ENCODE measurements at regions not wholly inside any gene's neighbourhood (a gene's known extent, or its start where the extent isn't known, plus 50 kb on each side); places are given as distances from the start of the nearest gene placed in this dataset.
A peak's percentile ranks its signal among the peaks of the same experiment; 100 is the strongest.

GRCh38 chr5:138632900-138633489, 57.8 kb upstream of the HSPA9 start (continued):
- TF ChIP-seq ZNF687 (IDR thresholded peaks at IDR 0.05) (no peak), USF1 (IDR thresholded peaks at IDR 0.05; ENCODE audit: borderline replicate concordance, extremely low read length, insufficient read depth, low read depth, low read length) (peak; percentile 62), YY1 (IDR thresholded peaks at IDR 0.05; ENCODE audit: low read depth, low read length) (peak; percentile 95), CBX3 (IDR thresholded peaks at IDR 0.05; ENCODE audit: borderline replicate concordance, low read depth) (no peak), NBN (IDR thresholded peaks at IDR 0.05) (no peak), CREB1 (IDR thresholded peaks at IDR 0.05; ENCODE audit: low read depth) (peak; percentile 53; the same call in 1 of the 2 replicates), RAD21 (IDR thresholded peaks at IDR 0.05; ENCODE audit: insufficient read depth, low read depth, low read length) (peak; percentile 47; the same call in 1 of the 2 replicates), NKRF (conservative IDR thresholded peaks at IDR 0.05) (no peak), NFIC (IDR thresholded peaks at IDR 0.05; ENCODE audit: low read depth, low read length) (no peak), SIX5 (IDR thresholded peaks at IDR 0.05; ENCODE audit: low read depth, low read length, severe bottlenecking) (peak; percentile 81), SMC3 (IDR thresholded peaks at IDR 0.05; ENCODE audit: borderline replicate concordance, low read length) (peak; percentile 32; the same call in 1 of the 2 replicates), RAD51 (IDR thresholded peaks at IDR 0.05) (peak; percentile 65; the same call in 1 of the 2 replicates), IKZF2 (IDR thresholded peaks at IDR 0.05) (peak in 1 of 2 experiments; percentile 35; a peak in 1 of 4 replicates)

Data from GM12878 (cell line).